HFFc6 (cell line): ENCODE measurements at regions not wholly inside any gene's neighbourhood (a gene's known extent, or its start where the extent isn't known, plus 50 kb on each side); places are given as distances from the start of the nearest gene placed in this dataset.

Experiments
- DNase-seq: peaks from one replicate; pipeline ENCODE4 v3.0.0-alpha.2; 2018
- H3K27ac Mint-ChIP-seq: 2 replicates; pipeline ENCODE4 v1.8.0; 2020; ENCODE audit warnings: mild to moderate bottlenecking, mixed read lengths
- H3K27me3 Mint-ChIP-seq: 2 replicates; pipeline ENCODE4 v1.8.0; 2021; ENCODE audit warnings: mild to moderate bottlenecking, moderate library complexity, mixed read lengths; ENCODE audit not compliant: insufficient read depth
- H3K36me3 Mint-ChIP-seq: 2 replicates; pipeline ENCODE4 v1.8.0; 2021; ENCODE audit warnings: low read depth, mixed read lengths
- H3K4me1 Mint-ChIP-seq: 2 replicates; pipeline ENCODE4 v1.8.0; 2020; ENCODE audit warnings: low read depth, mixed read lengths
- H3K4me3 Mint-ChIP-seq: 2 replicates; pipeline ENCODE4 v1.8.0; 2020; ENCODE audit warnings: mild to moderate bottlenecking, moderate library complexity, mixed read lengths
- H3K9me3 Mint-ChIP-seq: 2 replicates; pipeline ENCODE4 v1.8.0; 2020; ENCODE audit warnings: mild to moderate bottlenecking, mixed read lengths
- CTCF ChIP-seq: fragments of 200-600 bp; sonication (generic); IDR thresholded peaks from 2 replicates; pipeline ENCODE4 v1.5.0; 2021; ENCODE audit warnings: antibody characterized with exemption, mild to moderate bottlenecking

GRCh38 chr4:150002561-150002960 lies 75.7 kb upstream of the DCLK2 start:
- H3K27me3 Mint-ChIP-seq = no peaks in the 10 kb centered on the region; the same call in 1 of the 2 replicates
- peak overlapping the region; percentile 70 for H3K27ac Mint-ChIP-seq
- TF ChIP-seq CTCF = no peak
- no peak for DNase-seq
- peak overlapping the region; percentile 44 for H3K4me3 Mint-ChIP-seq
- peaks cover 10% of the 10 kb centered on the region for H3K4me1 Mint-ChIP-seq
- H3K36me3 Mint-ChIP-seq = no peaks in the 10 kb centered on the region
- no peaks in the 10 kb centered on the region for H3K9me3 Mint-ChIP-seq

GRCh38 chr4:150004481-150004880 lies 73.8 kb upstream of the DCLK2 start:
- no peaks in the 10 kb centered on the region for H3K36me3 Mint-ChIP-seq
- no peaks in the 10 kb centered on the region for H3K9me3 Mint-ChIP-seq
- H3K4me1 Mint-ChIP-seq = no peaks in the 10 kb centered on the region; the same call in 1 of the 2 replicates
- peak overlapping the region; percentile 44; the same call in 1 of the 2 replicates for H3K27ac Mint-ChIP-seq
- H3K27me3 Mint-ChIP-seq = no peaks in the 10 kb centered on the region; the same call in 1 of the 2 replicates
- DNase-seq = peak; percentile 53
- H3K4me3 Mint-ChIP-seq = peak overlapping the region; percentile 69
- no peak for TF ChIP-seq CTCF

- no peaks in the 10 kb centered on the region for H3K36me3 Mint-ChIP-seq
- no peak overlapping the region for H3K4me3 Mint-ChIP-seq
- TF ChIP-seq CTCF = no peak
- no peaks in the 10 kb centered on the region for H3K9me3 Mint-ChIP-seq
- peak overlapping the region; percentile 60 for H3K27ac Mint-ChIP-seq
- H3K4me1 Mint-ChIP-seq = no peaks in the 10 kb centered on the region; the same call in 1 of the 2 replicates
- no peaks in the 10 kb centered on the region; the same call in 1 of the 2 replicates for H3K27me3 Mint-ChIP-seq
- no peak for DNase-seq
These were observed 72.7 kb upstream of the DCLK2 start for GRCh38 chr4:150005537-150005936.

- Mint-ChIP-seq H3K27ac (no peak overlapping the region; the same call in none of the 2 replicates), H3K4me3 (no peak overlapping the region), H3K4me1 (no peaks in the 10 kb centered on the region; the same call in 1 of the 2 replicates), H3K9me3 (no peaks in the 10 kb centered on the region), H3K27me3 (no peaks in the 10 kb centered on the region; the same call in 1 of the 2 replicates), H3K36me3 (no peaks in the 10 kb centered on the region)
- peak; percentile 22 for DNase-seq
- no peak for TF ChIP-seq CTCF
These were observed 72.0 kb upstream of the DCLK2 start for GRCh38 chr4:150006197-150006596.

GRCh38 chr4:150007512-150007911 lies 70.7 kb upstream of the DCLK2 start:
- peak overlapping the region; percentile 63 for H3K4me3 Mint-ChIP-seq
- no peak overlapping the region; the same call in 1 of the 2 replicates for H3K27ac Mint-ChIP-seq
- no peaks in the 10 kb centered on the region for H3K36me3 Mint-ChIP-seq
- H3K9me3 Mint-ChIP-seq = no peaks in the 10 kb centered on the region
- TF ChIP-seq CTCF = no peak
- DNase-seq = peak; percentile 94
- H3K27me3 Mint-ChIP-seq = no peaks in the 10 kb centered on the region; the same call in 1 of the 2 replicates
- peaks cover 1% of the 10 kb centered on the region for H3K4me1 Mint-ChIP-seq

- H3K27me3 Mint-ChIP-seq = no peaks in the 10 kb centered on the region; the same call in 1 of the 2 replicates
- no peak overlapping the region for H3K27ac Mint-ChIP-seq
- no peak for DNase-seq
- H3K36me3 Mint-ChIP-seq = no peaks in the 10 kb centered on the region
- H3K4me3 Mint-ChIP-seq = no peak overlapping the region
- no peaks in the 10 kb centered on the region for H3K9me3 Mint-ChIP-seq
- H3K4me1 Mint-ChIP-seq = peaks cover 12% of the 10 kb centered on the region
- TF ChIP-seq CTCF = no peak
These were observed 69.7 kb upstream of the DCLK2 start for GRCh38 chr4:150008546-150008945.
